ENCODE measurements at regions not wholly inside any gene's neighbourhood (a gene's known extent, or its start where the extent isn't known, plus 50 kb on each side); places are given as distances from the start of the nearest gene placed in this dataset.
"Not testable (repeated sequence)": the region's sequence is repeated elsewhere in the genome, so short reads cannot be mapped to it uniquely, and the experiment has no call there.

DNA sequence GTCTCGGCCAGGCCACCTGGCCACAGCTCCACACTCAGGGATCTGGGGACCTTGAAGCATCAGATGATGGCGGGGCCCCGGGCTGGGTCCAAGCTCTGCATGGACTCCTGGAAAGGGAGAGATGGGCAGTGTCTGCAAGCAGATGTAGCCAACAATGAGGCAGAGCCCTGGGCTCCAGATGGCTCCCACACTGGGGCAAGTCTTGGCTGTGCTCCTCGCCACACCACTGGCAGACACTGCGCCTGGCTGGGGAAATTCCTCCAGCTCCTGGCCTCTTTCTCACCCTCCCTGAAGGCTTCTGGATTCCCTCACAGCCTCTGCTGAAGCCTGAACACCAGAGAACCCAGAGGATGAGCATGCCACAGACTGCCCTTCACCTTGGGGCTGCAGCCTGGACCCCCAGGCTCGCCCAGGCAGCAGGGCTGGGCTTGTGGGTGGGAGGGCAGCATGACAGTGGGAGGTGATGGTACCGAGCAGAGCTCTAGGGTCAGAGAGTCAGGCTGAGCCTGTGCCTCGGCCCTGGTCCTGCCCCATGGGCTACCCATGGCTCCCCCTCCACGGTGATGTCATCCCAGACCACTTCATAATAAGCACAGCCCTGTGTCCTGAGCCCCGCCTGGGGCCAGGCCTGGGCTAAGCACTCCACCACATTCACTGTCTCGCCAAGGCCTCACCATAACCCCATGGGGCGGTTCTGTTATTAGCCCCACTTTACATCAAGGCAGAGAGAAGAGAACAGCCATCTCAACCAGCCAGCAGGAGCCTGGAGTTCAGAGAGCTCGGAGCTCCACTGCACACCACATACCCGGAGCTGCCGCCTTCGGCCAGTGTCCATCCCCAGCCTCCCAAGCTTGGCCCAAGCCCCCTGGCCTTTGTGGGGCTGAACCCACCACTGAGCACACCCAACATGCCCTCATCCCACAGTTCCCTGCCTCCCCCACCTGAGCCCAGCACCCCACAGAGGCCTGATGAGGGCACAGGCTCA, 62.2 kb upstream of the ADAMTS2 start:
- Histone ChIP-seq H3K4me1 (peaks cover 0 to 19% (median 0%) of the 10 kb centered on the region in 10 experiments; a peak in 6 of 20 replicates), H3K36me3 (no peaks in the 10 kb centered on the region), H3K9ac (no peak overlapping the region), H3K4me3 (no peak overlapping the region), H3K9me3 (replicated peaks in 1 of 11) (peaks cover 4 to 15% (median 10%) of the 10 kb centered on the region in 11 experiments; a peak in 20 of 22 replicates), H3K4me2 (peak overlapping the region in 2 of 11 experiments; percentile 1 to 15; a peak in 2 of 22 replicates), H4K20me1 (no peaks in the 10 kb centered on the region), H3K27ac (no peak overlapping the region), H3K27me3 (no peaks in the 10 kb centered on the region)
- TF ChIP-seq Cebpa-rat (IDR thresholded peaks at IDR 0.05), result no peak

DNA sequence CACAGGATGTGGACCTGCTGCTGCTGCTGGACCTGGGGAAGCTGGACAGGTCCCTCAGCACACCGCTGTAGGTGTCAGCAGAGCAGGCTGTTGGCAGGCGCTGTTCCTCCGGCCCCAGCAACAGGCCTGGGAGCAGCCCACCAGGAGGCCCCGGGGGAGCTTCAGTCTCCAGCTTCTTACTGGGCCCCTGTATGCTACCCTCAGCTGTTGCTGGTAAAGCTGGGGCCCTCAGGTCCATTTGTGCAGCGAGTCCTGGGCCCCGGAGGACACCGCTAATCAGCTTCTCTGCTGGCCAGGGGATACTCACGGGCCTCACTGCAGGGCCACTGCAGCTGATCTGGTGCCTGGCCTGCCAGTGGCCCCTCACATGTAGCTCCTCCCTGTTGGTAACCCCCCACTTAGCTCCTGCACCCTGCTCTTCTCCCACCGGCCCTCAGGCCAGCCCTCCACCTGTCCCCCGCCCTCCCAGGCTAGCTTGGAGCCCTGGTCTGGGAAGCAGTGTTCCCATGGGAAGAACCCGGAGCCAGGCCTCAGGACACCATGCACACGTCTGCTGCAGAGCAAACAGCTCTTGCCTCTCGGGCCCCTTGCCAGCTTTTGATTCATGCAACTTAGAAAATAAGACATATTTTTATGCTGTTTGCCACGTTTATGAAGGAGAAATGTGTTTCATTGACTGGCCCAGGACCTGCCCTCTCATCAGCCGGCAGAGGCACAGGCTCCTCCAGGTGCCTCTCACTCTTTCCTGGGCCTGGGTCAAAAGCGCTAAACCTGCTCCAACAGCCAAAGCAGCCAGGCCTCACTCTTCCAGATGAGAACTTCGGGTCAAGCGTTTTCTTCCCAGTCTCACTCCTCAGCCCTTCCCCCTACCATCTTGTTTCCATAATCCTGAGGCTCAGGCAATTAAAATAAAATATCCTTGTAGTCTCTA, 61.0 kb upstream of the ADAMTS2 start:
- TF ChIP-seq Cebpa-rat (IDR thresholded peaks at IDR 0.05), result no peak
- Histone ChIP-seq H3K27me3 (no peaks in the 10 kb centered on the region), H3K4me3 (no peak overlapping the region), H3K4me2 (0 out of 22 replicates have a peak overlapping the region, but pooled peaks of 1 of the 11 experiments have one; percentile 6), H3K36me3 (no peaks in the 10 kb centered on the region), H4K20me1 (no peaks in the 10 kb centered on the region), H3K9ac (no peak overlapping the region), H3K9me3 (replicated peaks in 1 of 11) (peaks cover 16 to 26% (median 22%) of the 10 kb centered on the region in 11 experiments), H3K4me1 (peaks cover 0 to 19% (median 0%) of the 10 kb centered on the region in 10 experiments; a peak in 6 of 20 replicates), H3K27ac (no peak overlapping the region)

DNA sequence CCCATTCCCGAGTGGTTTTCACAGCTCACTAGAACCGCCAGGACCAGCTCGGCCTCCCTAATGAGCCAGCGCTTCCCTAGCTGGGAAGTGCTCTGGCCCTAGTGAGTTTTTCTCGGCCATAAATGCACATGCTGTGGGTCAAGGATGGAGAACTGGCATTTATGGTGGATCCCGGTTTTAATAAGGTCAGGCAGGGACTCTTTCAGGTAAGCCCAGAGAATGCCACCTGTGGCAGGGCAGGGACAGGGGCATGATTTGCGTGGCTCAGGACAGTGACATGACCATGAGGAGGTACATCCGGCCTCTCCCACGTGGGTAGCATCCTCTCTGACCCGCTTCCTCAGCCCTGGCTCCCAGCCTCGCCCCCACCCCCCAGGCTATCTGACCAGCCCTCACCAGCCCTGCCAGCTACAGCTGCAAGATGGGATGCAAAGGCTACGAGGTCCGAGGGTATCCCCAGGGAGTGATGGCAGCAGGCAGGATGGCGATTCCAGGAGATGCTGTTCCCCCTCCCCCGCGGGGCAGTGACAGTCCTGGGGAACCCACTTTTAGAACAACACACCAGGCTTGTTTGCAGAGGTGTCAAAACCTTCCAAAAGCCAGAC, 60.3 kb upstream of the ADAMTS2 start:
- no peak overlapping the region for H3K4me3 ChIP-seq
- H3K9me3 ChIP-seq (replicated peaks in 1 of 11), result peaks cover 23 to 34% (median 30%) of the 10 kb centered on the region in 11 experiments
- H3K27ac ChIP-seq, result no peak overlapping the region
- no peaks in the 10 kb centered on the region for H4K20me1 ChIP-seq
- TF ChIP-seq Cebpa-rat (IDR thresholded peaks at IDR 0.05), result no peak
- no peaks in the 10 kb centered on the region for H3K36me3 ChIP-seq
- peaks cover 0 to 19% (median 0%) of the 10 kb centered on the region in 10 experiments; a peak in 6 of 20 replicates for H3K4me1 ChIP-seq
- peak overlapping the region in 1 of 11 experiments; percentile 6; a peak in 1 of 22 replicates for H3K4me2 ChIP-seq
- H3K9ac ChIP-seq, result no peak overlapping the region
- no peaks in the 10 kb centered on the region for H3K27me3 ChIP-seq

DNA sequence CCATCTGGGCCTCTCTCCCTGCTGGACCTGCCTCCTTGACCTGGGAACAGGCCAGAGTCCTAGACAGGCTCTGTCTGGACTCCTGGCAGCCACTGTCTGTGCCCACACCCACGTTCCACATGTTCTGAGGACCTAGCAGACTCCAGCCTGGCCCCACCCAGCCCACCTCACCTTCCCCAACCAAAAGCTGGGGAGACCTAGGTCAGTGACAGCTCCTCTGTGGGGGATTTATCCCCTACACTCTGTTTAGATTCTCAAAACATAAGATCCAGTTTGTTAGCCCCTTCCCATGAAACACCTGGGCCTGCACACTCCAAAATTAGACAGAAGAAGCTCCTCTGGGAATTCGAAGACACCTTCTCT, 59.8 kb upstream of the ADAMTS2 start:
- Histone ChIP-seq H3K27ac (no peak overlapping the region), H3K36me3 (no peaks in the 10 kb centered on the region), H3K9me3 (replicated peaks in 1 of 11) (peaks cover 28 to 39% (median 35%) of the 10 kb centered on the region in 11 experiments), H3K4me3 (no peak overlapping the region), H4K20me1 (no peaks in the 10 kb centered on the region), H3K4me1 (peaks cover 0 to 19% (median 0%) of the 10 kb centered on the region in 10 experiments; a peak in 6 of 20 replicates), H3K9ac (no peak overlapping the region), H3K4me2 (no peak overlapping the region), H3K27me3 (no peaks in the 10 kb centered on the region)
- TF ChIP-seq Cebpa-rat (IDR thresholded peaks at IDR 0.05), result no peak

DNA sequence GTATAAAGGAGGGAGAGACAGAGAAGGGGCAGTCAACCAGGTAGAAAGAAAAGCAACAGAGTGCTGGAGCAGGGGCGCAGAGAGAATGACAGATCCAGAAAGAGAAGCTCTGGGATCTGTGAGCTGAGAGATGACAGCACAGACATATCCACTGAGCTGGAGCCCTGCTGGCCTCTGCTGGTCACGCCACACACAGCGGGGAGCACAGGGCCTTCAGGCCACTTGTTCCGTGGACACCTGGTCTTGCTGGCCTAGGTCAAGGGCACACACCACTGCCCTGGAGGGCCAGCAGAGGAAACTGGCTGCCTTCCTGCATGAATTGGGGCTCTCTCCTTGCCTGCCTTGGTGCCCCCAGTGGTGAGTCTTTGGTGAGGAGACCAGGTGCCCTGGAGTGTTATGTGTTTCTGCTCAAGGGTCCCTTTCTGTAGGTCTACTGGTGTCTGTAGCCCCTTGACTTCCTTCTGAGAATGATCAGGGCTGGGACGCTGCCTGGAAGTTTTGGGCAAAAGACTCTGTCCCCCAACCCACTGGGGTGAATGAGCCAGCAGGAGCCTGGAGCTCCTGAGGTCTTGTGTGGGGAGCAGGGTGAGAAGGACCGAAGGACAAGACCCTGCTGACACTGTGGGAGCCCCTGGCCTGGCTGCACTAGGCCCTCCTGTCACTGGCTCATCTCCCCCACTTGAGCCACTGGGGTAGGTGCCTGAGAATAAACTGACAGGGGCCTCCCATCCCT, 59.2 kb upstream of the ADAMTS2 start:
- no peak overlapping the region for H3K4me3 ChIP-seq
- H3K4me1 ChIP-seq, result peaks cover 0 to 19% (median 0%) of the 10 kb centered on the region in 10 experiments; a peak in 6 of 20 replicates
- no peak for TF ChIP-seq Cebpa-rat (IDR thresholded peaks at IDR 0.05)
- H3K4me2 ChIP-seq, result no peak overlapping the region
- H3K27ac ChIP-seq, result no peak overlapping the region
- no peak overlapping the region for H3K9ac ChIP-seq
- no peaks in the 10 kb centered on the region for H3K27me3 ChIP-seq
- H4K20me1 ChIP-seq, result no peaks in the 10 kb centered on the region
- H3K9me3 ChIP-seq (replicated peaks in 1 of 11), result peaks cover 34 to 45% (median 40%) of the 10 kb centered on the region in 11 experiments
- no peaks in the 10 kb centered on the region for H3K36me3 ChIP-seq

DNA sequence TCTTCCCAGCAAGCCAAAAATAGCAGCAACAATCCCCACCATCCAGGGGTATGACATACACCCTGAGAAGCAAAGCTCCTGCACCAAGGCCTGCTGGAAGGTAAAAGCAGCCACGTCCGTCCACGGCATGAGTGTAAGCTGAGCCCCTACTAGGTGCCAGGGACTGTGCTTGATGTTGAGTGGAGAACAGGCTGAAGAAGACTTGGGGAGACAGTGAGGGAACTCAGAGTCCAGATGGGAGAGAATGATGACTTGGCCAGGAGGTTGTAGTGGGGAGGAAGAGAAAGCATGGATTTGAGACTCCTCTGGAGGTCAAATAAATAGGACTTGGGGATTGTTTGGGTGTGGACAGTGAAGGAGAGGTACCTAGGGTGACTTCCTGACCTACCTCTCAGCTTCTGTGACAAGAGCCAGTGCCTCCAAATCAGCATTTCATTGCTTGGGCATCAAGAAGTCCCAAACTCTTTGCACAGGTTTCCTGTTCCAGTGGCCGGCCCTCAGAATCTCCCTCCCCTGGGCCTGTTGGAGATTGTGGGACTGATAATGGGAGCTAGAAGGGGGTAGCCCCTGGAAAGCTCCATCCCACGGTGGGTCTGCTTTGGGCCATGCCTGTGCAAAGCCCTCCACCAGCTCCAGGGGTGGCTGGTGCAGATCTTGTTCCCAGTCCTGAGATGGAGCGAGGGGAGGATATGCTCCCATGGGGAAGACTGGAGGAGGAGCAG, 58.3 kb upstream of the ADAMTS2 start:
- Histone ChIP-seq H3K4me1 (peaks cover 0 to 19% (median 0%) of the 10 kb centered on the region in 10 experiments; a peak in 6 of 20 replicates), H3K4me2 (no peak overlapping the region), H3K9me3 (replicated peaks in 1 of 11) (peaks cover 43 to 54% (median 49%) of the 10 kb centered on the region in 11 experiments), H3K36me3 (peaks cover 0 to 5% (median 0%) of the 10 kb centered on the region in 11 experiments; a peak in 1 of 22 replicates), H3K27me3 (no peaks in the 10 kb centered on the region), H4K20me1 (no peaks in the 10 kb centered on the region), H3K9ac (no peak overlapping the region), H3K4me3 (no peak overlapping the region), H3K27ac (no peak overlapping the region)
- TF ChIP-seq Cebpa-rat (IDR thresholded peaks at IDR 0.05), result no peak

DNA sequence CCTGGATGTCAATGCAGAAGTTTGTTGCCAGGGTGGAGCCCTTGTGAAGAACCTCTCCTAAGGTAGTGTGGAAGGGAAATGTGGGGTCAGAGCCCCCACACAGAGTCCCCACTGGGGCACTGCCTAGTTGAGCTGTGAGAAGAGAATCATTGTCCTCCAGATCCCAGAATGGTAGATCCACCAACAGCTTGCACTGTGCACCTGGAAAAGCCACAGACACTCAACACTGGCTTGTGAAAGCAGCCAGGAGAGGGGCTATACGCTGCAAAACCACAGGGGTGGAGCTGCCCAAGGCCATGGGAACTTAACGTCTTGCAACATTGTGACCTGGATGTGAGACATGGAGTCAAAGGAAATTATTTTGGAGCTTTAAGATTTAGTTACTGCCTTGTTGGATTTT, 55.2 kb upstream of the ADAMTS2 start:
- not testable (repeated sequence) for H3K27ac ChIP-seq, H3K4me2 ChIP-seq, H3K27me3 ChIP-seq, H3K36me3 ChIP-seq, H3K9ac ChIP-seq, H4K20me1 ChIP-seq
- H3K4me1 ChIP-seq, result peaks cover 0 to 12% (median 1%) of the 10 kb centered on the region in 10 experiments; a peak in 7 of 20 replicates
- peaks cover 55 to 80% (median 68%) of the 10 kb centered on the region in 11 experiments for H3K9me3 ChIP-seq (replicated peaks in 1 of 11)
- H3K4me3 ChIP-seq, result peak overlapping the region in 2 of 10 experiments; percentile 5 to 31; a peak in 2 of 20 replicates
